MG63 (cell line): ENCODE measurements at regions not wholly inside any gene's neighbourhood (a gene's known extent, or its start where the extent isn't known, plus 50 kb on each side); places are given as distances from the start of the nearest gene placed in this dataset.
"Not testable (repeated sequence)": the region's sequence is repeated elsewhere in the genome, so short reads cannot be mapped to it uniquely, and the experiment has no call there.

Experiments
- DNase-seq: peaks from one replicate; pipeline ENCODE4 v3.0.0-alpha.2; 2020
- H3K27me3 ChIP-seq: fragments of 250-450 bp; sonication (Bioruptor Pico); 2 replicates; pipeline ENCODE4 v1.5.1; 2020; ENCODE audit warnings: mild to moderate bottlenecking, moderate library complexity
- H3K36me3 ChIP-seq: fragments of 250-450 bp; sonication (Bioruptor Pico); 2 replicates; pipeline ENCODE4 v1.5.1; 2020; ENCODE audit warnings: mild to moderate bottlenecking, moderate library complexity
- H3K4me3 ChIP-seq: fragments of 250-450 bp; sonication (Bioruptor Pico); 2 replicates; pipeline ENCODE4 v1.5.1; 2020; ENCODE audit warnings: mild to moderate bottlenecking, moderate library complexity
- H3K9me3 ChIP-seq: fragments of 250-450 bp; sonication (Bioruptor Pico); 2 replicates; pipeline ENCODE4 v1.5.1; 2020; ENCODE audit warnings: mild to moderate bottlenecking, moderate library complexity

- Histone ChIP-seq H3K4me3 (no peak overlapping the region), H3K27me3 (no peaks in the 10 kb centered on the region), H3K36me3 (no peaks in the 10 kb centered on the region), H3K9me3 (no peaks in the 10 kb centered on the region)
- no peak for DNase-seq
These were observed 1315.4 kb upstream of the CHAC2 start for GRCh38 chr2:52452201-52452600.

DNA sequence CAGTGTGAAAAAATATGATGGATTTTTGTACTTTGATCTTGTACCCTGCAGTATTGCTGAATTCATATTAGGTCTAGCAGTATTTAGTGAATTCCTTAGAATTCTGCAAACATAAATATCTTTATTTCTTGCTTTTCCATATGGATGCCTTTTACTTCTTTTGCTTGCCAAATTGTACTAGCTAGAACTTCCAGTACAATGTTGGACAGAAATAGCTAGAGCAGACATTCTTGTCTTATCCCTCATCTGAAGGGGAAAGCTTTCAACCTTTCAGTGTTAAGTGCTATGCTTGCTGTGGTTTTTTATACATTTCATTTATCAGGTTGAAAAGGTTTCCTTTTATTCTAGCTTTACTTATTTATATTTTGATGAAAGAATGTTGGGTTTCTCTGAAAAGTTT, 1321.9 kb upstream of the CHAC2 start:
- H3K27me3 ChIP-seq: no peaks in the 10 kb centered on the region
- no peaks in the 10 kb centered on the region for H3K36me3 ChIP-seq
- no peak for DNase-seq
- no peak overlapping the region for H3K4me3 ChIP-seq
- no peaks in the 10 kb centered on the region for H3K9me3 ChIP-seq

DNA sequence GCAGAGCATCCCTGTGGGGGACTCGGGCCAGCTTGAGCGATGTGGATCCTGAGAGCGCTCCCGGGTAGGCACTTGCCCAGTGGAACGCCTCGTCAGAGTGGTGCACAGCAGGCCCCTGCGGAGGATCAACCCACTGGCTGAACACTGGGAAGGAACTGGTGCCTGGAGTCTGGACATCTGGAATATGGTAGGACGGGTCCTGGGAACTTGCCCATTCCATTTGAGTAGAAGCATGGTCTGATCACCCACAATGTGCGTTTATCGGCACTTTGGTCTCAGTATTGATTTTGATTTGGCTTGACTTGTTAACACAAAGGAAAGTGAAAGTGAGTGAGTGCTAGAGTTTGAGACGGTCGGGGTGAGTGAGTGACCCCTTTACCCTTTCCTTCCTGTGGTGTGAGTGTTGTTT, 1336.2 kb upstream of the CHAC2 start:
- Histone ChIP-seq H3K27me3 (no peaks in the 10 kb centered on the region), H3K36me3 (no peaks in the 10 kb centered on the region), H3K9me3 (no peaks in the 10 kb centered on the region), H3K4me3 (no peak overlapping the region)
- DNase-seq: no peak

- Histone ChIP-seq H3K27me3 (no peaks in the 10 kb centered on the region), H3K36me3 (no peaks in the 10 kb centered on the region), H3K4me3 (no peak overlapping the region), H3K9me3 (no peaks in the 10 kb centered on the region)
- no peak for DNase-seq
These were observed 1337.9 kb upstream of the CHAC2 start for GRCh38 chr2:52429740-52430139.

GRCh38 chr2:52429171-52429570, 1338.4 kb upstream of the CHAC2 start:
- no peak for DNase-seq
- H3K36me3 ChIP-seq: no peaks in the 10 kb centered on the region
- H3K4me3 ChIP-seq: no peak overlapping the region
- H3K27me3 ChIP-seq: no peaks in the 10 kb centered on the region
- no peaks in the 10 kb centered on the region for H3K9me3 ChIP-seq

GRCh38 chr2:52428224-52428623, 1339.4 kb upstream of the CHAC2 start:
- Histone ChIP-seq H3K4me3 (no peak overlapping the region), H3K36me3 (no peaks in the 10 kb centered on the region), H3K27me3 (no peaks in the 10 kb centered on the region), H3K9me3 (no peaks in the 10 kb centered on the region; the same call in 1 of the 2 replicates)
- no peak for DNase-seq

DNA sequence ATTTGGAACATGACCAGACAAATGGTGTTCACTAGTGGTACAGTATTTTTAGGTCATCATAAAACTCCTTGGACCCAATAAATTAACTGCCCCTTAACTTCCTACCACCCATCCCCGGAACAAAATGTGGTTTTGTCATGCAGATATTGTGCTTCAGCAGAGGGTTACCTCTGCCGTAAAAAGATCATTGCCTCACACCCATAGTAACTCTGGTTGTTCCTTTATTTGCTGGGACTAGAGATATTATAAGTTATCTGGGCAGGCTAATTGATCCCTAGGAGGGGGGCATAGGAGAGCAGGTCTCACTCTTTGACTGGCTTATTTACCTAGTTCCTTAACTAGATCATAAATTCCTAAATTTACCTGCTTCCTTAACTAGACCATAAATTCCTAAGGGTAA, 1343.9 kb upstream of the CHAC2 start:
- no peaks in the 10 kb centered on the region for H3K27me3 ChIP-seq
- no peak for DNase-seq
- H3K4me3 ChIP-seq: no peak overlapping the region
- H3K36me3 ChIP-seq: no peaks in the 10 kb centered on the region
- H3K9me3 ChIP-seq: no peaks in the 10 kb centered on the region; the same call in 1 of the 2 replicates

DNA sequence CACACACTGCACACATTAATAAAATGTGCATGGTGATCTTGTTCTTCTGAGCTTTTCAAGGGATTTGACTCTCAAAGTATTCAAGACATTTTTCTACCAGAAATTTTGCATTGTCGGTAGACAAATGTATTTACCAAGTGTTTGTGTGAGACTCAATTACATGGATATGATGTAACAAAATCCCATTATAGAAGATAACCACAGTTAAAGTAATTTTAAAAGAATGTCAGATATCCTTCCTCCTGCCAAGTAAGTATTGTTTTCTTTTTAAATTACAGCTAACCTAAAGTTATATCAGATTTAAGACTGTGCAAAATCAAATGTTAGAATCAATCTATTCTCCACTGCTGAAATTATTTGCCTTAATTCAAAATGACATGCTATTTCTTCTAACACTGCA, 1344.5 kb upstream of the CHAC2 start:
- Histone ChIP-seq H3K27me3 (no peaks in the 10 kb centered on the region), H3K4me3 (no peak overlapping the region), H3K9me3 (no peaks in the 10 kb centered on the region; the same call in 1 of the 2 replicates), H3K36me3 (no peaks in the 10 kb centered on the region)
- no peak for DNase-seq

GRCh38 chr2:52416340-52416739, 1351.3 kb upstream of the CHAC2 start:
- Histone ChIP-seq H3K27me3 (no peaks in the 10 kb centered on the region), H3K4me3 (no peak overlapping the region), H3K36me3 (no peaks in the 10 kb centered on the region), H3K9me3 (no peaks in the 10 kb centered on the region; the same call in 1 of the 2 replicates)
- DNase-seq: no peak

GRCh38 chr2:52414561-52415295, 1352.9 kb upstream of the CHAC2 start:
- no peak overlapping the region for H3K4me3 ChIP-seq

DNA sequence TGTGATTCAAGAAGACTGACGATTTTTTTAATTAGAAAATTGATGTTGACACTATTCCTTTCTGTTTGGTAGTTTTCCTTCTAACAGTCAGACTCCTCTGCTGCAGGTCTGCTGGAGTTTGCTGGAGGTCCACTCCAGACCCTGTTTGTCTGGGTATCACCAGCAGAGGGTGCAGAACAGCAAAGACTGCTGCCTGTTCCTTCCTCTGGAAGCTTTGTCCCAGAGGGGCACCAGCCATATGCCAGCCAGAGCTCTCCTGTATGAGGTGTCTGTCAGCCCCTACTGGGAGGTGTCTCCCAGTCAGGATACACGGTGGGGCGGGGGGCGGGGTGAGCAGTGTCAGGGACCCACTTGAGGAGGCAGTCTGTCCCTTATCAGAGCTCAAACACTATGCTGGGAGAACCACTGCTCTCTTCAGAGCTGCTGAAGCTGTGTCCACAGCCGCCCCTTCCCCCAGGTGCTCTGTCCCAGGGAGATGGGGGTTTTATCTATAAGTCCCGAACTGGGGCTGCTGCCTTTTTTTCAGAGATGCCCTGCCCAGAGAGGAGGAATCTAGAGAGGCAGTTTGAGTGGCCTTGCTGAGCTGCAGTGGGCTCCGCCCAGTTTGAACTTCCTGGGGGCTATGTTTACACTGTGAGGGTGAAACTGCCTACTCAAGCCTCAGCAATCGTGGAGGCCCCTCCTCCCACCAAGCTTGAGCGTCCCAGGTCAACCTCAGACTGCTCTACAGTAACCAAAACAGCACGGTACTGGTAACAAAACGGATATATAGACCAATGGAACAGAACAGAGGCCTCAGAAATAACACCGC, 1358.1 kb upstream of the CHAC2 start:
- DNase-seq, H3K36me3 ChIP-seq, H3K27me3 ChIP-seq, H3K9me3 ChIP-seq, H3K4me3 ChIP-seq: not testable (repeated sequence)

More at GRCh38 chr2:52414561-52415295, 1352.9 kb upstream of the CHAC2 start:
- Histone ChIP-seq H3K27me3 (no peaks in the 10 kb centered on the region), H3K36me3 (no peaks in the 10 kb centered on the region), H3K9me3 (no peaks in the 10 kb centered on the region; the same call in 1 of the 2 replicates)
- no peak for DNase-seq

GRCh38 chr2:52405980-52406379, 1361.6 kb upstream of the CHAC2 start:
- H3K36me3 ChIP-seq: no peaks in the 10 kb centered on the region
- H3K9me3 ChIP-seq: no peaks in the 10 kb centered on the region
- no peak overlapping the region for H3K4me3 ChIP-seq
- H3K27me3 ChIP-seq: no peaks in the 10 kb centered on the region
- DNase-seq: no peak

GRCh38 chr2:52404866-52405265, 1362.7 kb upstream of the CHAC2 start:
- Histone ChIP-seq H3K36me3 (no peaks in the 10 kb centered on the region), H3K4me3 (no peak overlapping the region), H3K27me3 (no peaks in the 10 kb centered on the region), H3K9me3 (no peaks in the 10 kb centered on the region)
- no peak for DNase-seq

DNA sequence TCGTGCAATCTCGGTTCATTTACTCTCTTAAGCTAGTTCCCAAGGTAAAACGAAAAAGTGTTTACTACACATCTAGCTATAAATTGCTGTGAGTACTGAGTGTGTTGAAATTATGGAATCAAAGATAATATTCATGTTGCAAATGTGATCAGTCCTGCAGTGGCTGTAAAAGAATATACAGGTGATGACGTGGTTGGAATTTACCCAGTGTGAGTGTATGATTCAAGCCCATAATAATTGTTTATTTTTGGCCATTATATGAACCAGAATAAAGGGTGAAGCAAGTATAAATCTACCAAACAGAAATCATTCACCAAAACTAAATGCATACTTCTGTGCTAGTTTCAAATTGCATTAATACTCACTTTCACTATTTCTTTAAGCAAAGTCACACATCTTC, 1363.6 kb upstream of the CHAC2 start:
- no peak for DNase-seq

DNA sequence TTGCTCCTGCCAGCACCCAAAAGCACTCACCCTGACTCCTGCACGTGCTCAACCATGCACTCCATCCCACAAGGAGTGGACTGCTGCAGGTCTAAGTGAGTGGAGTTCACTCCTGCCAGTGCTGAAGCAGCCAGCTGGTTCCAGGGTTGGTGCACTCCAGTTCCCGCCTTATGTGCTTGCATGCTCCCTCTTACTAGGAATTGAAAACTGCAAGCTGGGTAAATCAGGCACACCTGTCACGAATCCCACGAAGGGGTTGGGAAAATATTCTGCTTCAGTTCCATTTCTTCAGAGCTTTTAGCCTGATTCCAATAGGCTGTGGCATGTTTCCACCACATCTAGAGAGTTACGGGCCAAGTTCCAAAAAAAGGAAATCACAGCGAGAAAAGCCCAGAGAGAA, 1365.5 kb upstream of the CHAC2 start:
- Histone ChIP-seq H3K27me3 (no peaks in the 10 kb centered on the region), H3K9me3 (no peaks in the 10 kb centered on the region), H3K4me3 (no peak overlapping the region), H3K36me3 (no peaks in the 10 kb centered on the region)
- no peak for DNase-seq

More for the DNA sequence above, 1363.6 kb upstream of the CHAC2 start:
- Histone ChIP-seq H3K36me3 (no peaks in the 10 kb centered on the region), H3K4me3 (no peak overlapping the region), H3K27me3 (no peaks in the 10 kb centered on the region), H3K9me3 (no peaks in the 10 kb centered on the region)

GRCh38 chr2:52396836-52397235, 1364.9 kb upstream of the NRXN1 start:
- no peak for DNase-seq
- no peaks in the 10 kb centered on the region for H3K9me3 ChIP-seq
- no peaks in the 10 kb centered on the region for H3K27me3 ChIP-seq

GRCh38 chr2:52395912-52396311, 1364.0 kb upstream of the NRXN1 start:
- DNase-seq: no peak
- no peak overlapping the region for H3K4me3 ChIP-seq

More at GRCh38 chr2:52396836-52397235, 1364.9 kb upstream of the NRXN1 start:
- Histone ChIP-seq H3K36me3 (no peaks in the 10 kb centered on the region), H3K4me3 (no peak overlapping the region)

DNA sequence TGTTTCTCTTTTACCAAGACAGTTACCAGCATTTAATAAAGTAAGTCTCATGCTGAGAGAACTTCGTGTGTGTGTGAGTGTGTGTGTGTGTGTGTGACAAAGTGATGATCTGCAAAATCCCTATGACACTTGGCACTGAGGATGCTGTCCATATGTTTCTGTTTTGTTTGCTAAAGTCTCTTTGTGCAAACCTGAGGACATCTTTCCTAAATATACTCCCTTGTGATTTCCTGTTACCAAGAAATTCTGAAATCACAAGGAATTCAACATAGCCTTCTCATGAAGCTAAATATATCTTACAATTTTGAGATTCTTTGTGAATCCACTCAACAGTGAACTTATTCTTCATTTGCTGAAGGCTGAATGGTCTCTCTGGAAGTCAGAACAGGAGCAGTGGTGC, 1359.7 kb upstream of the NRXN1 start:
- no peaks in the 10 kb centered on the region for H3K9me3 ChIP-seq
- no peak overlapping the region for H3K4me3 ChIP-seq
- DNase-seq: no peak
- H3K36me3 ChIP-seq: no peaks in the 10 kb centered on the region
- H3K27me3 ChIP-seq: no peaks in the 10 kb centered on the region

More at GRCh38 chr2:52395912-52396311, 1364.0 kb upstream of the NRXN1 start:
- Histone ChIP-seq H3K36me3 (no peaks in the 10 kb centered on the region), H3K27me3 (no peaks in the 10 kb centered on the region), H3K9me3 (no peaks in the 10 kb centered on the region)
